GM12878 (cell line): ENCODE measurements at regions not wholly inside any gene's neighbourhood (a gene's known extent, or its start where the extent isn't known, plus 50 kb on each side); places are given as distances from the start of the nearest gene placed in this dataset.

Experiments used
- CEBPB ChIP-seq, 2 experiments: fragments of 150-350 bp in 1 of 2; IDR thresholded peaks; 2 replicates each; pipeline ENCODE4 v1.6.1; 2012 to 2014; ENCODE audit warnings: low read depth in 2 of 2, low read length in 2 of 2, borderline replicate concordance in 1 of 2, inconsistent platforms in 1 of 2
- E2F8 ChIP-seq: fragments of 450-650 bp; IDR thresholded peaks from 2 replicates; pipeline ENCODE4 v1.6.1; 2018; ENCODE audit warnings: mild to moderate bottlenecking, low read depth, moderate library complexity; ENCODE audit not compliant: partially characterized antibody
- EZH2 ChIP-seq: IDR thresholded peaks from 2 replicates; pipeline ENCODE4 v1.6.1; 2012; ENCODE audit warnings: low read depth, mild to moderate bottlenecking, control low read depth, inconsistent platforms, low read length, borderline replicate concordance; ENCODE audit not compliant: control insufficient read depth
- NKRF ChIP-seq: fragments of 450-650 bp; conservative IDR thresholded peaks from 2 replicates; pipeline ENCODE4 v1.6.1; 2017; ENCODE audit warnings: mild to moderate bottlenecking, moderate library complexity

- no peak for TF ChIP-seq CEBPB (IDR thresholded peaks at IDR 0.05; ENCODE audit: borderline replicate concordance in 1 of 2, low read depth in 2 of 2, low read length in 2 of 2)
- TF ChIP-seq EZH2: no peak
- TF ChIP-seq E2F8: no peak
- TF ChIP-seq NKRF: no peak
Measured at GRCh38 chr6:2546901-2547300, 203.8 kb downstream of the MYLK4 start.
